Spinal cord (tissue), 9 donors: ENCODE measurements at regions not wholly inside any gene's neighbourhood (a gene's known extent, or its start where the extent isn't known, plus 50 kb on each side); places are given as distances from the start of the nearest gene placed in this dataset.

ENCODE experiments used
- DNase-seq, 6 donors: peaks; one replicate each; pipeline versions ENCODE4 v3.0.0 to v3.0.0-alpha.2; 2013 to 2015; ENCODE audit warnings: low spot score in 6 of 6, low read depth in 4 of 6
- H3K27ac ChIP-seq: one replicate; pipeline ENCODE4 v1.5.1; 2013; ENCODE audit warnings: low read depth, low read length, control low read depth
- H3K27me3 ChIP-seq: one replicate; pipeline ENCODE4 v1.6.1; 2013; ENCODE audit warnings: low read length; ENCODE audit not compliant: control insufficient read depth, insufficient read depth
- H3K36me3 ChIP-seq: one replicate; pipeline ENCODE4 v1.6.1; 2013; ENCODE audit warnings: low read length; ENCODE audit not compliant: control insufficient read depth, insufficient read depth
- H3K4me1 ChIP-seq: one replicate; pipeline ENCODE4 v1.6.1; 2013; ENCODE audit warnings: low read length; ENCODE audit not compliant: control insufficient read depth, insufficient read depth
- H3K4me3 ChIP-seq: one replicate; pipeline ENCODE4 v1.5.1; 2013; ENCODE audit warnings: low read depth, low read length, control low read depth
- H3K9me3 ChIP-seq: one replicate; pipeline ENCODE4 v1.6.1; 2013; ENCODE audit warnings: low read length; ENCODE audit not compliant: control insufficient read depth, insufficient read depth
- WGBS: methylation state at CpG from one replicate; pipeline ENCODE4 v1.1.5; 2013; ENCODE audit warnings: missing lambda C conversion rate; ENCODE audit not compliant: insufficient coverage; 5-methylcytosine and 5-hydroxymethylcytosine counted together
- donor health status: healthy.

DNA sequence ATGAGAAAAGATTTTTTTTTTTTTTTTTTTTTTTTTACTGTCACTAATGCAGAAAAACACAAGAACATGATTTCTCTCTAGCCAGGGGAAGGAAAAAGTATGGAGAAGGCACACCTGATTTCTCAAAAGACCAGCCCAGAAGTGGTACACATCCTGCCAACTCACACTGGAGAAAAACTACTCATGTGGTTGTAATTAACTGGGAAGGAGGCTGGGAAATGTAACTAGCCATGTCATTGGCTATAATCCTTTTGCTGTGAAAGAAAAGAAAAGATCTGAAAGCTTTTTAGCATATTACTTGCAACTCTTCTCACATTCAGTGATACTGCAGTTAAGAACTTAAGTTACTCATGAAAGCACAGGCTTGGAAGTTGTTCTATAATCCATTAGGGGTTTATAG, 195.9 kb upstream of the PMFBP1 start:
- H3K27ac ChIP-seq: no peak overlapping the region
- H3K9me3 ChIP-seq: peaks cover 2% of the 10 kb centered on the region
- H3K4me3 ChIP-seq: no peak overlapping the region
- H3K4me1 ChIP-seq: peaks cover 4% of the 10 kb centered on the region
- no peaks in the 10 kb centered on the region for H3K36me3 ChIP-seq
- no peaks in the 10 kb centered on the region for H3K27me3 ChIP-seq
- no peak for DNase-seq

DNA sequence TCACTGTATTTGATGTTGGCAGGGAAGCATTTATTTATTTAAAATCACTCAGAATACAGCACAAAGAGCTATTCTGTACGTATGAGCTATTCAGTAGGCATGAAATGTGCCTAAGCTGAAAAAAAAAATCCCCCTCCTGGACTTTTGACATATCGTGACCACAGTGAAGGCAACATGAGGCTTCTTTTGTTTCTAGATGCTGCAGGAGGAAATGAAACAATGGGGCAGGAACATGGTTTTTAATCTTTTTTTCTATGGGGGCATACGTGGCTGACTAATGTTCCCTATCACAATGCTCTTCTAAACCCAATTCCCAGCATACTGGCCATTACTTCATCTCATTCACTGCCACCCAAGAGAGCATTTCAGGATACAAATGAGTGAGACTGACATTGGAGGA, 191.0 kb upstream of the PMFBP1 start:
- H3K4me1 ChIP-seq: no peaks in the 10 kb centered on the region
- no peaks in the 10 kb centered on the region for H3K27me3 ChIP-seq
- H3K36me3 ChIP-seq: no peaks in the 10 kb centered on the region
- H3K27ac ChIP-seq: no peak overlapping the region
- no peak overlapping the region for H3K4me3 ChIP-seq
- peak in 1 of 6 donors; percentile 74 for DNase-seq
- WGBS: no CpG with 5 or more reads among the region's 3 CpGs
- H3K9me3 ChIP-seq: peaks cover 2% of the 10 kb centered on the region

DNA sequence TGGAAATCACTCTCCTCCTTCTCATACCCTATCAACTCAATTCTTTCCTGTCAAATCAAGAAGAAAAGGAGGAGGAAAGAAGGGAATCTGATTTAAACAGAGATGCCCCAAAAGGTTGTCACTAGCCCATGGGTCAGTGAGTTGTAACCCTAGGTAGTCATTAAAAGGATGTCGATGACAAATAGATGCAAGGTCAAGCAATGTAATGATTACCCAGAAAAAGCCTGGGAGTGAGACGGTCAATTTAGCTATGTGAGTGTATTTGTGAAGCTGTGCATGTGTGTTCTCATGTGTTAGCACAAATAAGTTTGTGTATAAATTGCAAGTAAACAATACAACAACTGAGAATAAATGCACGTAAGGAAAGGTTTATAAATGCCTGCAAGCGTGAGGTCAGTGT, 190.5 kb upstream of the PMFBP1 start:
- 71% methylated on average over 1 of the region's 4 CpGs for WGBS
- H3K36me3 ChIP-seq: no peaks in the 10 kb centered on the region
- no peaks in the 10 kb centered on the region for H3K27me3 ChIP-seq
- H3K27ac ChIP-seq: no peak overlapping the region
- no peak overlapping the region for H3K4me3 ChIP-seq
- no peak for DNase-seq
- peaks cover 2% of the 10 kb centered on the region for H3K9me3 ChIP-seq
- no peaks in the 10 kb centered on the region for H3K4me1 ChIP-seq

DNA sequence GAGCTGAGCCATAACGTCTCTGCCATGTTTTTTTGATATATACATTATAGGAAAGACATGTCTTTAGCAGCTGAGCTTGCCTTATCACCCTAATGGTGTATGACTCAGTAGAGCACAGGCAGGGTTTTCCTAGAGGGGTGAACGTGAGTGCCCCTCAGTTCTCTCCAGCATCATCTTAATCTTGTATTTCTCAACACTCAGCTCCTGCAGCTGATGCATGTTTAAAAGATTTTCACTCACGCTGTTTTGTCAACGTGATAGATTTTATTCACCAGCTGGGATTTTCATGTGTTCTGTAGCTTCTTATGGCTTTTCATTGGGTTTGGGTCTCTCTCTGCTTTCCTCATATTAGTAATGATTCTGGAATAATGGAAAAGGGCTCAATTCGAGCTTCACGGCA, 186.0 kb upstream of the PMFBP1 start:
- Histone ChIP-seq H3K36me3 (no peaks in the 10 kb centered on the region), H3K9me3 (no peaks in the 10 kb centered on the region), H3K27ac (no peak overlapping the region), H3K4me3 (no peak overlapping the region), H3K4me1 (no peaks in the 10 kb centered on the region), H3K27me3 (no peaks in the 10 kb centered on the region)
- peak in 1 of 6 donors; percentile 70 for DNase-seq
- WGBS: 68% methylated on average over 3 of the region's 6 CpGs

- H3K4me1 ChIP-seq: no peaks in the 10 kb centered on the region
- H3K9me3 ChIP-seq: no peaks in the 10 kb centered on the region
- H3K27me3 ChIP-seq: no peaks in the 10 kb centered on the region
- H3K27ac ChIP-seq: no peak overlapping the region
- no peak overlapping the region for H3K4me3 ChIP-seq
- no peak for DNase-seq
- no peaks in the 10 kb centered on the region for H3K36me3 ChIP-seq
- WGBS: no CpG with 5 or more reads among the region's 2 CpGs
Measured at GRCh38 chr16:72355561-72355960, 183.6 kb upstream of the PMFBP1 start.

DNA sequence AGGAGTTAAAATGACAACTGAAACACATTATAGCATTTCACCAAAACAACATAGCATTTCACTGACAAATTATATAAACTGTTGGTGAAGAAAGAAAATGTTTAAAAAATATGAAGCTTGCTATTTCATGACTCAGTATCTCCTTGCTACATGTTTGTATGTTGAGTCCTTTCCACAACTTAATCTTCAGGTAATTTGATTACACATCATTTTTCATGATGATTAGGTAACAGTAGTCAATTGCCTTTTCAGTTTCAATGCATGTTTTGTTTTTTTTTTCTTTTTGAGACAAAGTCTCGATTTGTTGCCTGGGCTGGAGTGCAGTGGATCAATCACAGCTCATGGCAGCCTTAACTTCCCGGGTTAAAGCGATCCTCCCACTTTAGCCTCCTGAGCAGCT, 177.8 kb upstream of the PMFBP1 start:
- H3K4me1 ChIP-seq: no peaks in the 10 kb centered on the region
- H3K27ac ChIP-seq: no peak overlapping the region
- WGBS: 94% methylated on average over 3 of the region's 3 CpGs
- no peaks in the 10 kb centered on the region for H3K9me3 ChIP-seq
- H3K4me3 ChIP-seq: no peak overlapping the region
- no peaks in the 10 kb centered on the region for H3K27me3 ChIP-seq
- DNase-seq: no peak
- H3K36me3 ChIP-seq: no peaks in the 10 kb centered on the region

DNA sequence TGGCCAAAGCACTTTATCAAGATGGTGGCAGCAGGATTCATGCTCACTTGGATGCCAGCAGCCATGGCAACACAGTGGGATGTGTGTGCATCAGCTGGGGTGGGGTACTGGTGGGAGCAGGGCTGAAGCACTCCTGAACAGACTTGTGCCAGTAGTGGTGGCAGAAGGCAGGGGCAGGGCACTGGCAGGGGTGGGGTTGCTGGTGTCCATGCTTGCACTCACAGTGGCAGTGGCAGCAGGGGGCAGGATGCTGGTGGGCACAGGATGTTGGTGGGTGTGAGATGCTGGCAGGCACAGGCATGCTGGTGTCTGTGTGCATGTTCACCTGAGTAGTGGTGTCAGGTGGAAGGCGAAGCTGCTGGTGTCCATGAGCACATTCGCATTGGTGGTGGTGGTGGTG, 161.0 kb upstream of the PMFBP1 start:
- Histone ChIP-seq H3K36me3 (no peaks in the 10 kb centered on the region), H3K4me3 (no peak overlapping the region), H3K4me1 (no peaks in the 10 kb centered on the region), H3K27me3 (no peaks in the 10 kb centered on the region), H3K27ac (no peak overlapping the region), H3K9me3 (no peaks in the 10 kb centered on the region)
- DNase-seq: no peak
- WGBS: 60% methylated on average over 2 of the region's 2 CpGs

GRCh38 chr16:72324578-72324977, 152.6 kb upstream of the PMFBP1 start:
- WGBS: 98% methylated on average over 5 of the region's 7 CpGs
- Histone ChIP-seq H3K4me3 (no peak overlapping the region), H3K4me1 (no peaks in the 10 kb centered on the region), H3K9me3 (no peaks in the 10 kb centered on the region), H3K36me3 (no peaks in the 10 kb centered on the region), H3K27me3 (no peaks in the 10 kb centered on the region), H3K27ac (no peak overlapping the region)
- DNase-seq: no peak

DNA sequence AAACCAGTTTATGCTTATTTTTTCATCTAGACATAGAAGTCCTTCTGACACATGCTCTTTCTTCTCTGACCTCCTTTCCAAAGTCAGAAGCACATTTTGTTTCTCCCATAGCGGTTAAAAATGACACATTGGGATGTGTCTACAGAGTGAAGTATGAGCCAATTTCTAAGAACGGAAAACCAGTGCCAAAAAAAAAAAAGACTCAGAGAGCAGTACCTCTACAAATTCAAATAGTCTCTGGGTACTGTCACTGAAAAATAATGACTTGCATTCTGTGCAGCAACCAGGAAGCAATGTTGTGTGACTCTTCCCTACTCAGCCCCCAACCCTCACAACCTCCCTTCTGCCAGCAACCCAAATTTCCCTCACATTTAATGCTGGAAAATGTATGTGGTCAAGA, 145.5 kb upstream of the PMFBP1 start:
- H3K9me3 ChIP-seq: no peaks in the 10 kb centered on the region
- no peaks in the 10 kb centered on the region for H3K27me3 ChIP-seq
- H3K4me3 ChIP-seq: no peak overlapping the region
- DNase-seq: peak in 2 of 6 donors; percentile 54 to 77
- 38% methylated on average over 1 of the region's 2 CpGs for WGBS
- H3K4me1 ChIP-seq: no peaks in the 10 kb centered on the region
- no peak overlapping the region for H3K27ac ChIP-seq
- H3K36me3 ChIP-seq: no peaks in the 10 kb centered on the region

DNA sequence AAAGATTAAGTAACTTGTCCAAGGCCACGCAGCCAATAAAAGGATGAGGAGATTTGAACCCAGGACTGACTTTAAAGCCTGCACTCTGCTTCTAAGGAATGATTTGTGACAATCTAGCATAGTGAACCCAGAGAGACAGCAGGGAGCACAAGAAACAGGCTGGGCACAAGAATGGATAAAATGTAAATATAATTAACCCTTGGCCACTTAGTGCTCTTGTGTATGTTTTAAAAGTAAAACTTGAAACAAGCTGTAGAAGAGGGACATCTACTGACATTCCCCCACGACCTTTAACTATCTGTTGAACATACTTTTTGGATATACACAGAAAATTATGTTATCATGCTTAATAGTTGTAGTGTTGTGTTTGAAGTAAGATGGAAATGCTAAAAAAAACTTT, 141.9 kb upstream of the PMFBP1 start:
- Histone ChIP-seq H3K4me3 (no peak overlapping the region), H3K27me3 (no peaks in the 10 kb centered on the region), H3K27ac (no peak overlapping the region), H3K36me3 (no peaks in the 10 kb centered on the region), H3K4me1 (no peaks in the 10 kb centered on the region), H3K9me3 (no peaks in the 10 kb centered on the region)
- no peak for DNase-seq
- 80% methylated on average over 1 of the region's 2 CpGs for WGBS
